ENCODE measurements at regions not wholly inside any gene's neighbourhood (a gene's known extent, or its start where the extent isn't known, plus 50 kb on each side); places are given as distances from the start of the nearest gene placed in this dataset.

DNA sequence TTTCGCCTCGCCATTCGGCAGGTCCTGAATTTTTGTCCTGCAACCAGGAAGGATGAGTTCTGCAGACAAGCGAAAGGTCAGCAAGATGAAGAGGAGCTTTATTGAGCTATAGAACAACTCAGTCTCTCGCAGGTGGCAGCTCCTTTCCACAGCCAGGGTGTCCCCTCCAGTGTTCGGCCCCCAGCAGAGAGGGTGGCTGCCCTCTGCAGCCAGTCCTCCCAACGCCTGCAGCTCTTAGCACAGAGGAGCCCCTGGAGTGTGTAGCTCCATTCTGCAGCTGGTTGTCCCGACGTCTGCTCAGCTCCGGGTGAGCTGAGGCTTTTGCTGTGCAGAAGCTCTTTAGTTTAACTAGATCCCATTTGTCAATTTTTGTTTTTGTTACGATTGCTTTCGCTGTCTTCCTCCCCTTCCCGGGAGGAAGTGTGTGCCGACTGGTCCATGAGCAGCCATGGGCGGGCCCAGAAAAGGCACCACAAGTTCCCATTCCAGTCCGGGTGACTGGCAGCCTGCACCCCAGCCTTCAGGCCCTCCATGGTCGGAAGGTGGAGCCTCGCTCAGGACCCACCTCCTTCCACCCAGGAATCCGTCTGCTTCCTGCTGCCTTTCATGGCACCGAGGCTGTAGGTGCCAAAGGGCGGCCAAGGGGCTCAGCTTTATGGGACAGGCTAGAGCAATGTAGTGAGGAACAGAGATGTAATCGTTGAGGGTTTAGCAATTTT, 497.8 kb upstream of the CNTN4 start:
- H3K36me3 ChIP-seq (ENCODE audit: control insufficient read depth, insufficient read depth, low read length) = no peaks in the 10 kb centered on the region
- H3K27me3 ChIP-seq (ENCODE audit: control insufficient read depth, insufficient read depth, low read length) = no peaks in the 10 kb centered on the region
- TF ChIP-seq, protein P1, sequence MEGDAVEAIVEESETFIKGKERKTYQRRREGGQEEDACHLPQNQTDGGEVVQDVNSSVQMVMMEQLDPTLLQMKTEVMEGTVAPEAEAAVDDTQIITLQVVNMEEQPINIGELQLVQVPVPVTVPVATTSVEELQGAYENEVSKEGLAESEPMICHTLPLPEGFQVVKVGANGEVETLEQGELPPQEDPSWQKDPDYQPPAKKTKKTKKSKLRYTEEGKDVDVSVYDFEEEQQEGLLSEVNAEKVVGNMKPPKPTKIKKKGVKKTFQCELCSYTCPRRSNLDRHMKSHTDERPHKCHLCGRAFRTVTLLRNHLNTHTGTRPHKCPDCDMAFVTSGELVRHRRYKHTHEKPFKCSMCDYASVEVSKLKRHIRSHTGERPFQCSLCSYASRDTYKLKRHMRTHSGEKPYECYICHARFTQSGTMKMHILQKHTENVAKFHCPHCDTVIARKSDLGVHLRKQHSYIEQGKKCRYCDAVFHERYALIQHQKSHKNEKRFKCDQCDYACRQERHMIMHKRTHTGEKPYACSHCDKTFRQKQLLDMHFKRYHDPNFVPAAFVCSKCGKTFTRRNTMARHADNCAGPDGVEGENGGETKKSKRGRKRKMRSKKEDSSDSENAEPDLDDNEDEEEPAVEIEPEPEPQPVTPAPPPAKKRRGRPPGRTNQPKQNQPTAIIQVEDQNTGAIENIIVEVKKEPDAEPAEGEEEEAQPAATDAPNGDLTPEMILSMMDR (IDR thresholded peaks at IDR 0.05) = no peak
- no peak overlapping the region for H3K9ac ChIP-seq
- no peak overlapping the region for H3K4me3 ChIP-seq (ENCODE audit: low read depth, low read length)
- no peaks in the 10 kb centered on the region for H3K79me2 ChIP-seq
- H3K27ac ChIP-seq = no peak overlapping the region
- no peak overlapping the region for H2AFZ ChIP-seq
- H3K4me1 ChIP-seq = no peaks in the 10 kb centered on the region
- no peak overlapping the region for H3K4me2 ChIP-seq (ENCODE audit: low read length)
- H3K9me3 ChIP-seq (ENCODE audit: control insufficient read depth, low read length) = no peaks in the 10 kb centered on the region

GRCh38 chr3:1609416-1609815, 489.2 kb upstream of the CNTN4 start:
- Histone ChIP-seq H3K36me3 (ENCODE audit: control insufficient read depth, insufficient read depth, low read length) (no peaks in the 10 kb centered on the region), H3K27ac (no peak overlapping the region), H3K4me2 (ENCODE audit: low read length) (no peak overlapping the region), H3K79me2 (no peaks in the 10 kb centered on the region), H3K9ac (no peak overlapping the region), H3K4me1 (no peaks in the 10 kb centered on the region), H3K9me3 (ENCODE audit: control insufficient read depth, low read length) (no peaks in the 10 kb centered on the region), H3K27me3 (ENCODE audit: control insufficient read depth, insufficient read depth, low read length) (no peaks in the 10 kb centered on the region), H2AFZ (no peak overlapping the region), H3K4me3 (ENCODE audit: low read depth, low read length) (no peak overlapping the region)
- TF ChIP-seq, protein P1 (IDR thresholded peaks at IDR 0.05) = no peak

GRCh38 chr3:1611824-1612223, 486.8 kb upstream of the CNTN4 start:
- H3K27ac ChIP-seq = no peak overlapping the region
- H3K36me3 ChIP-seq (ENCODE audit: control insufficient read depth, insufficient read depth, low read length) = no peaks in the 10 kb centered on the region
- TF ChIP-seq, protein P1 (IDR thresholded peaks at IDR 0.05) = no peak
- no peak overlapping the region for H3K4me3 ChIP-seq (ENCODE audit: low read depth, low read length)
- H3K9me3 ChIP-seq (ENCODE audit: control insufficient read depth, low read length) = no peaks in the 10 kb centered on the region
- H3K4me2 ChIP-seq (ENCODE audit: low read length) = no peak overlapping the region
- H3K9ac ChIP-seq = no peak overlapping the region
- H3K79me2 ChIP-seq = no peaks in the 10 kb centered on the region
- H3K27me3 ChIP-seq (ENCODE audit: control insufficient read depth, insufficient read depth, low read length) = no peaks in the 10 kb centered on the region
- no peaks in the 10 kb centered on the region for H3K4me1 ChIP-seq
- H2AFZ ChIP-seq = no peak overlapping the region

- Histone ChIP-seq H3K4me1 (no peaks in the 10 kb centered on the region), H2AFZ (no peak overlapping the region), H3K27me3 (ENCODE audit: control insufficient read depth, insufficient read depth, low read length) (no peaks in the 10 kb centered on the region), H3K9ac (no peak overlapping the region), H3K4me2 (ENCODE audit: low read length) (no peak overlapping the region), H3K36me3 (ENCODE audit: control insufficient read depth, insufficient read depth, low read length) (no peaks in the 10 kb centered on the region), H3K9me3 (ENCODE audit: control insufficient read depth, low read length) (no peaks in the 10 kb centered on the region), H3K79me2 (no peaks in the 10 kb centered on the region), H3K4me3 (ENCODE audit: low read depth, low read length) (no peak overlapping the region), H3K27ac (no peak overlapping the region)
- TF ChIP-seq, protein P1 (IDR thresholded peaks at IDR 0.05) = no peak
Measured at GRCh38 chr3:1613962-1614361, 484.7 kb upstream of the CNTN4 start.

- Histone ChIP-seq H3K4me3 (ENCODE audit: low read depth, low read length) (no peak overlapping the region), H3K36me3 (ENCODE audit: control insufficient read depth, insufficient read depth, low read length) (no peaks in the 10 kb centered on the region), H3K79me2 (no peaks in the 10 kb centered on the region), H3K9me3 (ENCODE audit: control insufficient read depth, low read length) (no peaks in the 10 kb centered on the region), H3K4me2 (ENCODE audit: low read length) (no peak overlapping the region), H3K27me3 (ENCODE audit: control insufficient read depth, insufficient read depth, low read length) (no peaks in the 10 kb centered on the region), H3K4me1 (no peaks in the 10 kb centered on the region), H2AFZ (no peak overlapping the region), H3K9ac (no peak overlapping the region), H3K27ac (no peak overlapping the region)
- TF ChIP-seq, protein P1 (IDR thresholded peaks at IDR 0.05) = no peak
Measured at GRCh38 chr3:1616744-1617143, 481.9 kb upstream of the CNTN4 start.
